K562 (cell line): ENCODE measurements at regions not wholly inside any gene's neighbourhood (a gene's known extent, or its start where the extent isn't known, plus 50 kb on each side); places are given as distances from the start of the nearest gene placed in this dataset.

Experiments used
- ATAC-seq: fragments of 200-7000 bp; cut with Tn5 transposase; 3 replicates; pipeline ENCODE4 v1.9.1; 2020; ENCODE audit warnings: moderate library complexity
- BruUV-seq: library from RNA; stranded (reverse); fragments of 400-500 nt; replicated peaks from 2 replicates; lab custom pipeline; 2021; lab: Mats Ljungman, UMichigan
- CTCF ChIA-PET: fragments of 300-600 bp; formaldehyde crosslinking; extraction: SDS; loops from one replicate; lab custom pipeline; 2021; ENCODE audit warnings: low intra/inter-chr PET ratio; lab: Yijun Ruan, JAX
- POLR2A ChIA-PET: fragments of 300-600, 350-650 bp; sonication (Branson Sonifier 250); formaldehyde crosslinking; extraction: SDS; loops from one replicate; lab custom pipeline; 2021; ENCODE audit warnings: antibody characterized with exemption, inconsistent platforms; lab: Yijun Ruan, JAX
- DNase-seq, 4 experiments: peaks; one replicate each; pipeline versions ENCODE4 v3.0.0 to v3.0.0-alpha.2; 2011 to 2018; ENCODE audit warnings: low spot score in 3 of 4, mixed read lengths in 3 of 4; ENCODE audit errors: extremely low read depth in 1 of 4
- FAIRE-seq: peaks from 2 replicates; lab custom pipeline; 2011; peaks lifted over from hg19 to GRCh38; lab: Jason Lieb, UNC
- H2AFZ ChIP-seq: 2 replicates; pipeline ENCODE4 v1.6.0; 2011; ENCODE audit warnings: low read depth, low read length, control low read depth, inconsistent platforms
- H3K27ac ChIP-seq: fragments of 200-600 bp; 3 replicates; pipeline ENCODE4 v1.8.0; 2011; ENCODE audit warnings: low read depth, mild to moderate bottlenecking, control low read depth, inconsistent platforms, low read length, moderate library complexity, mixed read lengths; ENCODE audit errors: extremely low read depth
- H3K27me3 ChIP-seq, 2 experiments: fragments of 300-600 bp in 1 of 2; 2 replicates in 1 of 2; 3 replicates in 1 of 2; pipeline versions ENCODE4 v1.6.0 to v1.8.0; 2011; ENCODE audit warnings: inconsistent platforms in 2 of 2, low read length in 2 of 2, mild to moderate bottlenecking in 1 of 2, mixed read lengths in 1 of 2, moderate library complexity in 1 of 2; ENCODE audit not compliant: control insufficient read depth in 2 of 2, insufficient read depth in 2 of 2
- H3K36me3 ChIP-seq: fragments of 300-600 bp; 3 replicates; pipeline ENCODE4 v1.8.0; 2011; ENCODE audit warnings: mild to moderate bottlenecking, low read length, inconsistent platforms; ENCODE audit not compliant: control insufficient read depth, insufficient read depth
- H3K4me1 ChIP-seq, 2 experiments: fragments of 200-600 bp in 1 of 2; replicated peaks in 1 of 2; 2 replicates in 1 of 2; 3 replicates in 1 of 2; pipeline versions ENCODE4 v1.5.1 to v1.8.0; 2011; ENCODE audit warnings: inconsistent platforms in 2 of 2, low read length in 2 of 2, mild to moderate bottlenecking in 1 of 2, mixed read lengths in 1 of 2, moderate library complexity in 1 of 2; ENCODE audit not compliant: control insufficient read depth in 2 of 2, insufficient read depth in 2 of 2
- H3K4me2 ChIP-seq: 2 replicates; pipeline ENCODE4 v1.6.1; 2011; ENCODE audit warnings: low read length, control low read depth, inconsistent platforms, mixed read lengths; ENCODE audit not compliant: insufficient read depth
- H3K4me3 ChIP-seq: fragments of 200-600 bp; sonication (generic), shearing (Covaris generic); 2 replicates; pipeline ENCODE4 v1.5.1; 2016; ENCODE audit warnings: control low read depth, inconsistent platforms
- H3K79me2 ChIP-seq: fragments of 200-600 bp; 3 replicates; pipeline ENCODE4 v1.8.0; 2011; ENCODE audit warnings: low read length, inconsistent platforms; ENCODE audit not compliant: control insufficient read depth, insufficient read depth
- H3K9ac ChIP-seq, 2 experiments: 2 replicates each; pipeline versions ENCODE4 v1.6.0 to v1.6.1; 2011; ENCODE audit warnings: low read depth in 2 of 2, low read length in 2 of 2, control low read depth in 1 of 2, inconsistent platforms in 1 of 2, mild to moderate bottlenecking in 1 of 2, mixed read lengths in 1 of 2; ENCODE audit not compliant: insufficient read depth in 1 of 2
- H3K9me1 ChIP-seq: one replicate; pipeline ENCODE4 v1.6.0; 2011; ENCODE audit warnings: inconsistent platforms, mild to moderate bottlenecking, low read length, moderate library complexity; ENCODE audit not compliant: control insufficient read depth, insufficient read depth
- H3K9me3 ChIP-seq: replicated peaks from 2 replicates; pipeline ENCODE4 v1.5.1; 2011; ENCODE audit warnings: low read depth, low read length, inconsistent platforms; ENCODE audit not compliant: control insufficient read depth, insufficient read depth
- H4K20me1 ChIP-seq: replicated peaks from 2 replicates; pipeline ENCODE4 v1.6.1; 2011; ENCODE audit warnings: low read length, inconsistent platforms, mixed read lengths; ENCODE audit not compliant: control insufficient read depth, insufficient read depth
- MTA2 ChIP-seq: fragments of 450-650 bp; IDR thresholded peaks from 2 replicates; pipeline ENCODE4 v1.6.1; 2016; ENCODE audit warnings: low read depth
- ZNF311 ChIP-seq: fragments of 250-450 bp; sonication (Bioruptor Pico); IDR thresholded peaks from 2 replicates; pipeline ENCODE4 v1.4.0; 2020; ENCODE audit warnings: mild to moderate bottlenecking, moderate library complexity
- WGBS: fragments of 100-300 bp; shearing (Covaris generic); methylation state at CpG from one replicate; pipeline ENCODE4 v1.1.6; 2016; ENCODE audit warnings: low coverage, mixed read lengths; ENCODE audit not compliant: insufficient coverage; ENCODE audit errors: missing lambda C conversion rate; 5-methylcytosine and 5-hydroxymethylcytosine counted together
- in situ Hi-C: fragments of 300-500 bp; cut with MboI; formaldehyde crosslinking; loops from 4 replicates; pipeline ENCODE4 v1.15.0; 2018; ENCODE audit warnings: inconsistent platforms, mixed read lengths
- intact Hi-C: fragments of 100-400 bp; cut with micrococcal nuclease; formaldehyde crosslinking; loops from 2 replicates; pipeline ENCODE4 v1.14.2; 2022
- TF ChIP-seq, protein P1 (sequence below): fragments of 200-800 bp; sonication (Bioruptor generic); IDR thresholded peaks from 2 replicates; pipeline ENCODE4 v1.6.1; 2017; ENCODE audit warnings: missing genetic modification characterization, missing compliant biosample characterization
- TF ChIP-seq, protein P2 (sequence below): sonication (generic); formaldehyde crosslinking; IDR thresholded peaks from 2 replicates; pipeline ENCODE4 v1.8.0; 2022; ENCODE audit warnings: missing genetic modification reagents, mild to moderate bottlenecking, moderate library complexity, borderline replicate concordance

DNA sequence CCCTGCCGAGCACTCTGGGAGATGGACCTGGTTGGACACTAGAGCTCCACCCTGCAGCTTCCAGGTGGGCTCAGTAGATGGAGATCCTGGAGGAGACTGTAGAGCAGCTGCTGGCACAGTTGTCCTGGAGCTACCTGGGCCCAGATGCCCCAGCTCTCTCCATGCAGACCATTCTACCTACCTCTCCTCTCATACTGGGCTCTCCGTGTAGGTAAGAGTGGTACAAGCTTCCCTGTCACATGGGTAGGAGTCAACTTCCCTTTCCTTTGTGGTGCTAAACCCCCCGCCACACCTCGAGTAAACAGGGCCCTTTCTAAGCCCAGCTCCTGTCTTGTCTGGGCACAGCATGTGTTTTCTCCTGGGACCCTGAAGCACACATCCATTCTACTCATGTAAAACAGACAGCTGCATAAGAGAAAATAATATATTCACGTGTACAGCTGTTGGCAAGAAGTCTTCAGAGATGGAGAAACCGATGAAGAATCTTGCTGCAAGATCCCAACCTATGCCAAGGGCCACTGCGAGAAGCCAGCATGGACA, 108.1 kb upstream of the DUSP22 start:
- POLR2A ChIA-PET: interaction anchor here (0.9 to 1.0 kb wide), 3 partner anchors 181 to 625 kb away, joined by 3 read pairs; no protein-coding TSS in a partner anchor
- intact Hi-C loops (no loop called here), in situ Hi-C loops (no loop called here)
- CTCF ChIA-PET: no interaction called here
- DNase-seq: no peak
- Histone ChIP-seq H3K4me2 (no peak overlapping the region), H3K4me1 (peaks cover 0 to 4% of the 10 kb centered on the region in 2 experiments; a peak in 4 of 5 replicates), H3K27ac (no peak overlapping the region), H3K4me3 (no peak overlapping the region), H3K79me2 (no peaks in the 10 kb centered on the region), H3K9me3 (no peaks in the 10 kb centered on the region), H3K9me1 (no peaks in the 10 kb centered on the region), H4K20me1 (no peaks in the 10 kb centered on the region), H3K9ac (no peak overlapping the region), H2AFZ (no peak overlapping the region), H3K36me3 (no peaks in the 10 kb centered on the region), H3K27me3 (peaks cover 7 to 38% of the 10 kb centered on the region in 2 experiments; a peak in 3 of 5 replicates)
- FAIRE-seq: no peak
- no TSS peak for BruUV-seq
- under 1% methylated on average over 7 of the region's 7 CpGs for WGBS
- ATAC-seq: no peak
- TF ChIP-seq, protein P1, sequence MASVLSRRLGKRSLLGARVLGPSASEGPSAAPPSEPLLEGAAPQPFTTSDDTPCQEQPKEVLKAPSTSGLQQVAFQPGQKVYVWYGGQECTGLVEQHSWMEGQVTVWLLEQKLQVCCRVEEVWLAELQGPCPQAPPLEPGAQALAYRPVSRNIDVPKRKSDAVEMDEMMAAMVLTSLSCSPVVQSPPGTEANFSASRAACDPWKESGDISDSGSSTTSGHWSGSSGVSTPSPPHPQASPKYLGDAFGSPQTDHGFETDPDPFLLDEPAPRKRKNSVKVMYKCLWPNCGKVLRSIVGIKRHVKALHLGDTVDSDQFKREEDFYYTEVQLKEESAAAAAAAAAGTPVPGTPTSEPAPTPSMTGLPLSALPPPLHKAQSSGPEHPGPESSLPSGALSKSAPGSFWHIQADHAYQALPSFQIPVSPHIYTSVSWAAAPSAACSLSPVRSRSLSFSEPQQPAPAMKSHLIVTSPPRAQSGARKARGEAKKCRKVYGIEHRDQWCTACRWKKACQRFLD: no peak
- no peak for TF ChIP-seq MTA2

DNA sequence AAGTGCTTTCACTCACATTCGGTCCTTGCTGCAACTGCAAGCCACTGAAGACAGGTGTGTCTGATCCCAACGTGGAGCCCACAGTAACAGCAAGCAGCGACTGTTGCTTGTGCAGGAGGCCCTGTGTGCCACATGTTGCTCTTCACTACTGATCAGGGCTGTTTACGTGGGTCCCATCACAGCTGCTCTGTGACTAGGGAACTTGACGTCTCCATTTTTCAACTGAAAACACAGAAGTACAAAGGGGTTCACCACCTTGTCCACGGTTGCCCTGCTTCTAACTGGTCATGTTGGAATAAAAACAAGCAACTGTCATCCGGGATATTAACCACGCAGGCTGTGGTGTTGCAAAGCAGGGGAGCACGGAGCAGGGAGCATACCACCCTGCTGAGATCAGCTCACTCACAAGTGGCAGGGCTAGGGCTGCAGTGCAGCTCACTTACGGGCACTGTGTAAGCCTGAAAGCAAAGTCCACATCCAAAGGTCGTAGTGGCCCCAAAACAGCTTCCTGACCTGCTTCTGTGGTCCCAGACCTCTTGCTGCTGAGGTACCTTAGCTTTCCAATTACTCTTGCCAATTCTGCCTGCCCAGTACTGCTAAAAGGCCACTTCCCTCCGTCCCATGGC, 105.8 kb upstream of the DUSP22 start:
- CTCF ChIA-PET: no interaction called here
- intact Hi-C loops: loop anchor here (5.0 kb wide), 2 partner anchors 406 to 606 kb away; no protein-coding TSS in a partner anchor
- H3K27ac ChIP-seq: no peak overlapping the region

More for the DNA sequence above, 105.8 kb upstream of the DUSP22 start:
- WGBS: 13% methylated on average over 12 of the region's 12 CpGs
- Histone ChIP-seq H3K79me2 (no peaks in the 10 kb centered on the region), H3K9me3 (no peaks in the 10 kb centered on the region), H3K4me3 (no peak overlapping the region), H3K9me1 (no peaks in the 10 kb centered on the region), H3K4me2 (peak overlapping the region; percentile 28), H3K9ac (peak overlapping the region in 1 of 2 experiments; percentile 15; a peak in 1 of 4 replicates), H4K20me1 (no peaks in the 10 kb centered on the region), H3K27me3 (peaks cover 7 to 36% of the 10 kb centered on the region in 2 experiments; a peak in 3 of 5 replicates)
- BruUV-seq: no TSS peak
- DNase-seq: no peak
- FAIRE-seq: no peak
- ATAC-seq: no peak
- in situ Hi-C loops: no loop called here
- TF ChIP-seq ZNF311: no peak
- TF ChIP-seq, protein P2, sequence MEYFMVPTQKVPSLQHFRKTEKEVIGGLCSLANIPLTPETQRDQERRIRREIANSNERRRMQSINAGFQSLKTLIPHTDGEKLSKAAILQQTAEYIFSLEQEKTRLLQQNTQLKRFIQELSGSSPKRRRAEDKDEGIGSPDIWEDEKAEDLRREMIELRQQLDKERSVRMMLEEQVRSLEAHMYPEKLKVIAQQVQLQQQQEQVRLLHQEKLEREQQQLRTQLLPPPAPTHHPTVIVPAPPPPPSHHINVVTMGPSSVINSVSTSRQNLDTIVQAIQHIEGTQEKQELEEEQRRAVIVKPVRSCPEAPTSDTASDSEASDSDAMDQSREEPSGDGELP (CRISPR knock-in tag): 0 out of 2 replicates have a peak, but pooled peaks have one; percentile 13
- TF ChIP-seq, all 486 proteins: peak for 1
- peaks cover 0 to 4% of the 10 kb centered on the region in 2 experiments; a peak in 3 of 5 replicates for H3K4me1 ChIP-seq
- H2AFZ ChIP-seq: peak overlapping the region; percentile 73
- no peaks in the 10 kb centered on the region for H3K36me3 ChIP-seq
- POLR2A ChIA-PET: interaction anchor here (0.6 kb wide), 1 partner anchor 12 kb away, joined by 3 read pairs; no protein-coding TSS in a partner anchor
